ENCODE measurements at regions not wholly inside any gene's neighbourhood (a gene's known extent, or its start where the extent isn't known, plus 50 kb on each side); places are given as distances from the start of the nearest gene placed in this dataset.
"Not testable (repeated sequence)": the region's sequence is repeated elsewhere in the genome, so short reads cannot be mapped to it uniquely, and the experiment has no call there.

GRCh38 chr3:6491768-6492167, 369.1 kb upstream of the GRM7 start:
- TF ChIP-seq NR3C1 (IDR thresholded peaks at IDR 0.05), result no peak
- TF ChIP-seq ZC3H11A (IDR thresholded peaks at IDR 0.05), result no peak
- 0% methylated on average over 2 of the region's 2 CpGs for WGBS (ENCODE audit: missing lambda C conversion rate)
- CTCF ChIA-PET, result no interaction called here

GRCh38 chr3:6492306-6492705, 368.6 kb upstream of the GRM7 start:
- no peak overlapping the region for H3K27ac ChIP-seq
- H3K4me1 ChIP-seq, result no peaks in the 10 kb centered on the region
- no peak overlapping the region for H3K4me3 ChIP-seq
- CTCF ChIA-PET, result no interaction called here
- POLR2A ChIA-PET, result no interaction called here
- FAIRE-seq (no peak), DNase-seq (ENCODE audit: low read depth in 1 of 2, low spot score in 1 of 2) (no peak), ATAC-seq (no peak)
- no peak overlapping the region for H3K4me2 ChIP-seq
- 0% methylated on average over 1 of the region's 1 CpG for WGBS (ENCODE audit: missing lambda C conversion rate)
- H3K9me3 ChIP-seq, result no peaks in the 10 kb centered on the region; the same call in 2 of the 3 replicates
- TF ChIP-seq MAX (IDR thresholded peaks at IDR 0.05) (no peak), MAFK (IDR thresholded peaks at IDR 0.05; ENCODE audit: partially characterized antibody) (no peak), FOXS1 (CRISPR knock-in tag; IDR thresholded peaks at IDR 0.05) (no peak), NFE2L2 (conservative IDR thresholded peaks at IDR 0.05; ENCODE audit: low read length) (no peak), MYC (IDR thresholded peaks at IDR 0.05; ENCODE audit: borderline replicate concordance, low read length) (no peak), HOXB5 (CRISPR knock-in tag; IDR thresholded peaks at IDR 0.05) (no peak), SREBF2 (IDR thresholded peaks at IDR 0.05) (no peak), BHLHE40 (IDR thresholded peaks at IDR 0.05; ENCODE audit: low read depth, low read length) (no peak), JUNB (IDR thresholded peaks at IDR 0.05) (no peak), POLR2A (IDR thresholded peaks at IDR 0.05; ENCODE audit: low read length) (no peak)

More at GRCh38 chr3:6491768-6492167, 369.1 kb upstream of the GRM7 start:
- H3K9me3 ChIP-seq, result no peaks in the 10 kb centered on the region; the same call in 2 of the 3 replicates
- H3K4me1 ChIP-seq, result no peaks in the 10 kb centered on the region
- ATAC-seq (no peak), DNase-seq (ENCODE audit: low read depth in 1 of 2, low spot score in 1 of 2) (no peak), FAIRE-seq (no peak)
- no peak overlapping the region for H3K4me2 ChIP-seq
- POLR2A ChIA-PET, result no interaction called here
- H3K27ac ChIP-seq, result no peak overlapping the region
- H3K4me3 ChIP-seq, result no peak overlapping the region

GRCh38 chr3:6498944-6499343, 362.0 kb upstream of the GRM7 start:
- DNase-seq (ENCODE audit: low read depth in 1 of 2, low spot score in 1 of 2); ATAC-seq; H3K27ac ChIP-seq; H3K4me1 ChIP-seq; POLR2A ChIA-PET; H3K9me3 ChIP-seq; FAIRE-seq; H3K4me3 ChIP-seq; CTCF ChIA-PET; H3K4me2 ChIP-seq: not testable (repeated sequence)
- 10% methylated on average over 4 of the region's 4 CpGs for whole genome bisulfite sequencing (ENCODE audit: missing lambda C conversion rate)

- ATAC-seq, result no peak
- ChIA-PET CTCF (no interaction called here), POLR2A (no interaction called here)
- TF ChIP-seq EHF (CRISPR knock-in tag; IDR thresholded peaks at IDR 0.05), result no peak
- no peak for TF ChIP-seq RARB (CRISPR knock-in tag; IDR thresholded peaks at IDR 0.05)
- TF ChIP-seq BCL3 (IDR thresholded peaks at IDR 0.05), result no peak
- TF ChIP-seq CTCF (IDR thresholded peaks at IDR 0.05), result no peak
- TF ChIP-seq JUNB (IDR thresholded peaks at IDR 0.05), result no peak
- TF ChIP-seq CHD4 (IDR thresholded peaks at IDR 0.05; ENCODE audit: borderline replicate concordance), result no peak
- no peak for TF ChIP-seq HOXB13 (CRISPR knock-in tag; IDR thresholded peaks at IDR 0.05; ENCODE audit: low read depth)
- no peak for TF ChIP-seq KDM1A (IDR thresholded peaks at IDR 0.05; ENCODE audit: low read depth)
- TF ChIP-seq SREBF2 (IDR thresholded peaks at IDR 0.05), result no peak
- no peak for TF ChIP-seq MAX (IDR thresholded peaks at IDR 0.05)
- no peak for TF ChIP-seq NPAS2 (CRISPR knock-in tag; IDR thresholded peaks at IDR 0.05; ENCODE audit: borderline replicate concordance)
- no peak for TF ChIP-seq EHMT2 (IDR thresholded peaks at IDR 0.05; ENCODE audit: low read depth)
- no peak for TF ChIP-seq BHLHE40 (IDR thresholded peaks at IDR 0.05; ENCODE audit: low read depth, low read length)
- TF ChIP-seq RNF2 (IDR thresholded peaks at IDR 0.05; ENCODE audit: borderline replicate concordance, low read depth), result no peak
- TF ChIP-seq NFE2L2 (conservative IDR thresholded peaks at IDR 0.05; ENCODE audit: low read length), result no peak
- WGBS (ENCODE audit: missing lambda C conversion rate), result 2% methylated on average over 2 of the region's 2 CpGs
- FAIRE-seq, result no peak
- H3K27ac ChIP-seq, result no peak overlapping the region
- H3K4me1 ChIP-seq, result no peaks in the 10 kb centered on the region
- DNase-seq (ENCODE audit: low read depth in 1 of 2, low spot score in 1 of 2), result no peak
- no peak overlapping the region for H3K4me2 ChIP-seq
- no peaks in the 10 kb centered on the region for H3K9me3 ChIP-seq
- H3K4me3 ChIP-seq, result no peak overlapping the region
Observed at GRCh38 chr3:6504347-6504746, 356.6 kb upstream of the GRM7 start.

All from A549 (cell line).